ENCODE measurements at regions not wholly inside any gene's neighbourhood (a gene's known extent, or its start where the extent isn't known, plus 50 kb on each side); places are given as distances from the start of the nearest gene placed in this dataset.
A peak's percentile ranks its signal among the peaks of the same experiment; 100 is the strongest.

- H3K4me1 Mint-ChIP-seq = no peaks in the 10 kb centered on the region
- H3K36me3 Mint-ChIP-seq = no peaks in the 10 kb centered on the region
- no peak for DNase-seq
- H3K27ac Mint-ChIP-seq = no peak overlapping the region
- peaks cover 4% of the 10 kb centered on the region for H3K27me3 Mint-ChIP-seq
- peaks cover 1% of the 10 kb centered on the region for H3K9me3 Mint-ChIP-seq
- no peak overlapping the region for H3K4me3 Mint-ChIP-seq
Observed at GRCh38 chr3:152093901-152094300, 174.8 kb upstream of the MBNL1 start.

GRCh38 chr3:152094406-152094805, 174.3 kb upstream of the MBNL1 start:
- Mint-ChIP-seq H3K4me3 (no peak overlapping the region), H3K27me3 (peaks cover 4% of the 10 kb centered on the region), H3K9me3 (peaks cover 1% of the 10 kb centered on the region)

GRCh38 chr3:152095472-152095871, 173.3 kb upstream of the MBNL1 start:
- Mint-ChIP-seq H3K27me3 (peaks cover 4% of the 10 kb centered on the region), H3K9me3 (peaks cover 1% of the 10 kb centered on the region), H3K4me3 (no peak overlapping the region), H3K4me1 (peaks cover 3% of the 10 kb centered on the region), H3K27ac (no peak overlapping the region), H3K36me3 (no peaks in the 10 kb centered on the region)
- DNase-seq = no peak

More at GRCh38 chr3:152094406-152094805, 174.3 kb upstream of the MBNL1 start:
- DNase-seq = no peak
- no peaks in the 10 kb centered on the region for H3K36me3 Mint-ChIP-seq
- H3K27ac Mint-ChIP-seq = no peak overlapping the region
- no peaks in the 10 kb centered on the region for H3K4me1 Mint-ChIP-seq

- Mint-ChIP-seq H3K27me3 (peaks cover 4% of the 10 kb centered on the region), H3K27ac (no peak overlapping the region), H3K9me3 (peaks cover 1% of the 10 kb centered on the region), H3K36me3 (no peaks in the 10 kb centered on the region), H3K4me3 (no peak overlapping the region), H3K4me1 (peaks cover 8% of the 10 kb centered on the region)
- no peak for DNase-seq
Observed at GRCh38 chr3:152096280-152096906, 172.3 kb upstream of the MBNL1 start.

- DNase-seq = no peak
- Mint-ChIP-seq H3K36me3 (no peaks in the 10 kb centered on the region), H3K4me1 (peaks cover 8% of the 10 kb centered on the region), H3K27ac (no peak overlapping the region), H3K9me3 (peaks cover 1% of the 10 kb centered on the region), H3K27me3 (peaks cover 4% of the 10 kb centered on the region), H3K4me3 (no peak overlapping the region)
Observed at GRCh38 chr3:152097120-152097519, 171.6 kb upstream of the MBNL1 start.

GRCh38 chr3:152097770-152098169, 171.0 kb upstream of the MBNL1 start:
- no peak overlapping the region for H3K27ac Mint-ChIP-seq
- H3K36me3 Mint-ChIP-seq = no peaks in the 10 kb centered on the region
- peaks cover 8% of the 10 kb centered on the region for H3K4me1 Mint-ChIP-seq
- peaks cover 1% of the 10 kb centered on the region for H3K9me3 Mint-ChIP-seq
- no peak for DNase-seq
- H3K27me3 Mint-ChIP-seq = peaks cover 4% of the 10 kb centered on the region
- H3K4me3 Mint-ChIP-seq = no peak overlapping the region

GRCh38 chr3:152100491-152101132, 168.1 kb upstream of the MBNL1 start:
- H3K4me1 Mint-ChIP-seq = peaks cover 8% of the 10 kb centered on the region
- DNase-seq = peak; percentile 2
- no peak overlapping the region for H3K4me3 Mint-ChIP-seq
- H3K27me3 Mint-ChIP-seq = peaks cover 4% of the 10 kb centered on the region
- H3K9me3 Mint-ChIP-seq = no peaks in the 10 kb centered on the region
- H3K27ac Mint-ChIP-seq = no peak overlapping the region
- H3K36me3 Mint-ChIP-seq = no peaks in the 10 kb centered on the region

- H3K9me3 Mint-ChIP-seq = no peaks in the 10 kb centered on the region
Observed at GRCh38 chr3:152102410-152102809, 166.3 kb upstream of the MBNL1 start.

GRCh38 chr3:152103257-152103656, 165.5 kb upstream of the MBNL1 start:
- Mint-ChIP-seq H3K9me3 (no peaks in the 10 kb centered on the region), H3K27me3 (peaks cover 4% of the 10 kb centered on the region), H3K27ac (no peak overlapping the region), H3K36me3 (no peaks in the 10 kb centered on the region), H3K4me3 (no peak overlapping the region), H3K4me1 (peaks cover 8% of the 10 kb centered on the region)
- no peak for DNase-seq

More at GRCh38 chr3:152102410-152102809, 166.3 kb upstream of the MBNL1 start:
- peaks cover 8% of the 10 kb centered on the region for H3K4me1 Mint-ChIP-seq
- no peak for DNase-seq
- peaks cover 4% of the 10 kb centered on the region for H3K27me3 Mint-ChIP-seq
- H3K36me3 Mint-ChIP-seq = no peaks in the 10 kb centered on the region
- no peak overlapping the region for H3K4me3 Mint-ChIP-seq
- H3K27ac Mint-ChIP-seq = no peak overlapping the region

GRCh38 chr3:152104847-152105415, 163.8 kb upstream of the MBNL1 start:
- no peak overlapping the region for H3K4me3 Mint-ChIP-seq
- H3K4me1 Mint-ChIP-seq = peaks cover 8% of the 10 kb centered on the region
- no peak overlapping the region for H3K27ac Mint-ChIP-seq
- H3K9me3 Mint-ChIP-seq = no peaks in the 10 kb centered on the region
- no peak for DNase-seq
- H3K36me3 Mint-ChIP-seq = no peaks in the 10 kb centered on the region
- no peaks in the 10 kb centered on the region for H3K27me3 Mint-ChIP-seq

GRCh38 chr3:152105446-152105845, 163.3 kb upstream of the MBNL1 start:
- Mint-ChIP-seq H3K27ac (no peak overlapping the region), H3K9me3 (no peaks in the 10 kb centered on the region), H3K4me1 (peaks cover 5% of the 10 kb centered on the region), H3K27me3 (no peaks in the 10 kb centered on the region), H3K4me3 (no peak overlapping the region), H3K36me3 (no peaks in the 10 kb centered on the region)
- DNase-seq = no peak

GRCh38 chr3:152109038-152109437, 159.7 kb upstream of the MBNL1 start:
- Mint-ChIP-seq H3K27ac (no peak overlapping the region), H3K4me3 (no peak overlapping the region), H3K9me3 (no peaks in the 10 kb centered on the region), H3K27me3 (no peaks in the 10 kb centered on the region), H3K36me3 (no peaks in the 10 kb centered on the region), H3K4me1 (no peaks in the 10 kb centered on the region)
- no peak for DNase-seq

GRCh38 chr3:152113413-152113812, 155.3 kb upstream of the MBNL1 start:
- Mint-ChIP-seq H3K9me3 (no peaks in the 10 kb centered on the region), H3K27me3 (no peaks in the 10 kb centered on the region), H3K36me3 (no peaks in the 10 kb centered on the region), H3K27ac (no peak overlapping the region), H3K4me3 (no peak overlapping the region), H3K4me1 (no peaks in the 10 kb centered on the region)
- DNase-seq = no peak

GRCh38 chr3:152113992-152114651, 154.6 kb upstream of the MBNL1 start:
- no peaks in the 10 kb centered on the region for H3K9me3 Mint-ChIP-seq
- H3K27ac Mint-ChIP-seq = no peak overlapping the region
- H3K36me3 Mint-ChIP-seq = no peaks in the 10 kb centered on the region
- no peaks in the 10 kb centered on the region for H3K27me3 Mint-ChIP-seq
- no peak for DNase-seq
- no peaks in the 10 kb centered on the region for H3K4me1 Mint-ChIP-seq
- H3K4me3 Mint-ChIP-seq = no peak overlapping the region

GRCh38 chr3:152120601-152121269, 148.0 kb upstream of the MBNL1 start:
- H3K27me3 Mint-ChIP-seq = no peaks in the 10 kb centered on the region
- no peak for DNase-seq
- no peaks in the 10 kb centered on the region for H3K9me3 Mint-ChIP-seq
- no peak overlapping the region for H3K4me3 Mint-ChIP-seq
- peaks cover 2% of the 10 kb centered on the region for H3K4me1 Mint-ChIP-seq
- H3K27ac Mint-ChIP-seq = no peak overlapping the region
- no peaks in the 10 kb centered on the region for H3K36me3 Mint-ChIP-seq

Data from activated naive CD8-positive, alpha-beta T cell treated with anti-CD3 and anti-CD28 coated beads for 36 hours (primary cell).